ENCODE measurements at regions not wholly inside any gene's neighbourhood (a gene's known extent, or its start where the extent isn't known, plus 50 kb on each side); places are given as distances from the start of the nearest gene placed in this dataset.
"Not testable (repeated sequence)": the region's sequence is repeated elsewhere in the genome, so short reads cannot be mapped to it uniquely, and the experiment has no call there.

DNA sequence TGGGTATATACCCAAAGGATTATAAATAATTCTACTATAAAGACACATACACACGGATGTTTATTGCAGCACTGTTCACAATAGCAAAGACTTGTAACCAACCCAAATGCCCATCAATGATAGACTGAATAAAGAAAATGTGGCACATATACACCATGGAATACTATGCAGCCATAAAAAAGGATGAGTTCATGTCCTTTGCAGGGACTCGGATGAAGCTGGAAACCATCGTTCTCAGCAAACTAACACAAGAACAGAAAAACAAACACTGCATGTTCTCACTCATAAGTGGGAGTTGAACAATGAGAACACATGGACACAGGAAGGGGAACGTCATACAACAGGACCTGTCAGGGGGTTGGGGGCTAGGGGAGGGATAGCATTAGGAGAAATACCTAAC is 64.8 kb upstream of the SLC8A3 start:
- TF ChIP-seq SPI1 (IDR thresholded peaks at IDR 0.05; ENCODE audit: low read depth, low read length); POLR2A (IDR thresholded peaks at IDR 0.05; ENCODE audit: low read depth, low read length); POLR2AphosphoS5 (IDR thresholded peaks at IDR 0.05; ENCODE audit: low read depth, low read length); TAF1 (IDR thresholded peaks at IDR 0.05; ENCODE audit: low read depth, low read length); PAX5 (IDR thresholded peaks at IDR 0.05; ENCODE audit: insufficient read depth, low read length, severe bottlenecking); POU2F2 (IDR thresholded peaks at IDR 0.05; ENCODE audit: low read depth, low read length): not testable (repeated sequence)

All from GM12891 (cell line).